Esophagus muscularis mucosa (tissue), 4 donors: ENCODE measurements at regions not wholly inside any gene's neighbourhood (a gene's known extent, or its start where the extent isn't known, plus 50 kb on each side); places are given as distances from the start of the nearest gene placed in this dataset.
A peak's percentile ranks its signal among the peaks of the same experiment; 100 is the strongest.
"Not testable (repeated sequence)": the region's sequence is repeated elsewhere in the genome, so short reads cannot be mapped to it uniquely, and the experiment has no call there.

Experiments
- DNase-seq: peaks from one replicate; pipeline ENCODE4 v3.0.0-alpha.2; 2017; ENCODE audit errors: extremely low spot score
- H3K27ac ChIP-seq, 4 donors: fragments of 200-600 bp; sonication (generic); replicated peaks in 1 of 4; 1 replicate in 3 of 4; 2 replicates in 1 of 4; pipeline ENCODE4 v1.5.1; 2016 to 2019; ENCODE audit warnings: mild to moderate bottlenecking in 1 of 4
- H3K27me3 ChIP-seq, 4 donors: fragments of 200-600 bp; sonication (generic); one replicate each; pipeline versions ENCODE4 v1.5.1 to v1.6.0; 2016 to 2019
- H3K36me3 ChIP-seq, 4 donors: fragments of 200-600 bp; sonication (generic); one replicate each; pipeline ENCODE4 v1.5.1; 2016 to 2019
- H3K4me1 ChIP-seq, 4 donors: fragments of 200-600 bp; sonication (generic); one replicate each; pipeline ENCODE4 v1.5.1; 2016 to 2019
- H3K4me3 ChIP-seq, 4 donors: fragments of 200-600 bp; sonication (generic); 1 replicate in 2 of 4; 2 replicates in 2 of 4; pipeline ENCODE4 v1.5.1; 2016 to 2019; ENCODE audit warnings: mild to moderate bottlenecking in 4 of 4, moderate library complexity in 1 of 4
- H3K9me3 ChIP-seq, 4 donors: fragments of 200-600 bp; sonication (generic); 1 replicate in 3 of 4; 2 replicates in 1 of 4; pipeline ENCODE4 v1.5.1; 2016 to 2019
- EP300 ChIP-seq: sonication (generic); formaldehyde crosslinking; IDR thresholded peaks from one replicate; pipeline ENCODE4 v1.6.1; 2017; ENCODE audit warnings: antibody characterized with exemption
- POLR2A ChIP-seq: fragments of 450-650 bp; IDR thresholded peaks from one replicate; pipeline ENCODE4 v1.6.1; 2017; ENCODE audit warnings: antibody characterized with exemption, moderate library complexity, mild to moderate bottlenecking, low read depth
- POLR2AphosphoS5 ChIP-seq, 2 donors: sonication (generic); formaldehyde crosslinking; IDR thresholded peaks; one replicate each; pipeline ENCODE4 v1.6.1; 2017; ENCODE audit warnings: antibody characterized with exemption in 2 of 2
- WGBS: methylation state at CpG from one replicate; pipeline ENCODE4 v1.1.5; 2018; 5-methylcytosine and 5-hydroxymethylcytosine counted together
- intact Hi-C: fragments of 100-400 bp; cut with DNase I; formaldehyde crosslinking; loops from one replicate; pipeline ENCODE4 v1.15.1; 2023
- TF ChIP-seq, protein P1 (sequence below), 3 experiments: fragments of 200-600 bp in 2 of 3; fragments of 450-650 bp in 1 of 3; sonication (generic) in 2 of 3; IDR thresholded peaks; one replicate each; pipeline ENCODE4 v1.5.1; 2017 to 2019; ENCODE audit warnings: antibody characterized with exemption in 3 of 3, mild to moderate bottlenecking in 2 of 3, moderate library complexity in 1 of 3

- Histone ChIP-seq H3K27me3 (no peaks in the 10 kb centered on the region), H3K4me1 (peaks cover 0 to 18% (median 8%) of the 10 kb centered on the region in 4 donors), H3K9me3 (no peaks in the 10 kb centered on the region), H3K27ac (no peak overlapping the region), H3K4me3 (no peak overlapping the region), H3K36me3 (no peaks in the 10 kb centered on the region)
- intact Hi-C loops = no loop called here
- no peak for TF ChIP-seq EP300
- TF ChIP-seq, protein P1, sequence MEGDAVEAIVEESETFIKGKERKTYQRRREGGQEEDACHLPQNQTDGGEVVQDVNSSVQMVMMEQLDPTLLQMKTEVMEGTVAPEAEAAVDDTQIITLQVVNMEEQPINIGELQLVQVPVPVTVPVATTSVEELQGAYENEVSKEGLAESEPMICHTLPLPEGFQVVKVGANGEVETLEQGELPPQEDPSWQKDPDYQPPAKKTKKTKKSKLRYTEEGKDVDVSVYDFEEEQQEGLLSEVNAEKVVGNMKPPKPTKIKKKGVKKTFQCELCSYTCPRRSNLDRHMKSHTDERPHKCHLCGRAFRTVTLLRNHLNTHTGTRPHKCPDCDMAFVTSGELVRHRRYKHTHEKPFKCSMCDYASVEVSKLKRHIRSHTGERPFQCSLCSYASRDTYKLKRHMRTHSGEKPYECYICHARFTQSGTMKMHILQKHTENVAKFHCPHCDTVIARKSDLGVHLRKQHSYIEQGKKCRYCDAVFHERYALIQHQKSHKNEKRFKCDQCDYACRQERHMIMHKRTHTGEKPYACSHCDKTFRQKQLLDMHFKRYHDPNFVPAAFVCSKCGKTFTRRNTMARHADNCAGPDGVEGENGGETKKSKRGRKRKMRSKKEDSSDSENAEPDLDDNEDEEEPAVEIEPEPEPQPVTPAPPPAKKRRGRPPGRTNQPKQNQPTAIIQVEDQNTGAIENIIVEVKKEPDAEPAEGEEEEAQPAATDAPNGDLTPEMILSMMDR (IDR thresholded peaks at IDR 0.05) = no peak
- TF ChIP-seq POLR2A = no peak
- TF ChIP-seq POLR2AphosphoS5 (IDR thresholded peaks at IDR 0.05) = no peak
- WGBS = 91% methylated on average over 2 of the region's 2 CpGs
- DNase-seq = no peak
These were observed 117.5 kb downstream of the PCDH18 start for GRCh38 chr4:137414802-137415201.

GRCh38 chr4:137408527-137409177 lies 123.6 kb downstream of the PCDH18 start:
- H3K27ac ChIP-seq = no peak overlapping the region
- H3K36me3 ChIP-seq = no peaks in the 10 kb centered on the region
- 80% methylated on average over 2 of the region's 2 CpGs for WGBS
- DNase-seq = no peak
- no peaks in the 10 kb centered on the region for H3K27me3 ChIP-seq
- no peak overlapping the region for H3K4me3 ChIP-seq
- no peaks in the 10 kb centered on the region for H3K4me1 ChIP-seq
- intact Hi-C loops = no loop called here
- TF ChIP-seq EP300 (no peak), POLR2AphosphoS5 (IDR thresholded peaks at IDR 0.05) (no peak), POLR2A (no peak)
- TF ChIP-seq, protein P1 (IDR thresholded peaks at IDR 0.05) = no peak
- no peaks in the 10 kb centered on the region for H3K9me3 ChIP-seq

GRCh38 chr4:137405833-137406232 lies 126.5 kb downstream of the PCDH18 start:
- 96% methylated on average over 9 of the region's 9 CpGs for WGBS
- H3K4me1 ChIP-seq, H3K27me3 ChIP-seq, H3K4me3 ChIP-seq, H3K36me3 ChIP-seq, H3K9me3 ChIP-seq, H3K27ac ChIP-seq, DNase-seq, intact Hi-C loops: not testable (repeated sequence)

GRCh38 chr4:137394018-137394417 lies 138.3 kb downstream of the PCDH18 start:
- H3K9me3 ChIP-seq = no peaks in the 10 kb centered on the region
- H3K27me3 ChIP-seq = no peaks in the 10 kb centered on the region
- intact Hi-C loops = no loop called here
- H3K4me3 ChIP-seq = no peak overlapping the region
- 48% methylated on average over 1 of the region's 1 CpG for WGBS
- no peak overlapping the region for H3K27ac ChIP-seq
- no peaks in the 10 kb centered on the region for H3K36me3 ChIP-seq
- H3K4me1 ChIP-seq = peaks cover 2 to 36% (median 22%) of the 10 kb centered on the region in 4 donors
- DNase-seq = no peak
- no peak for TF ChIP-seq POLR2A

GRCh38 chr4:137393044-137393443 lies 139.2 kb downstream of the PCDH18 start:
- no peaks in the 10 kb centered on the region for H3K36me3 ChIP-seq
- DNase-seq = no peak
- peaks cover 2 to 36% (median 22%) of the 10 kb centered on the region in 4 donors for H3K4me1 ChIP-seq
- H3K9me3 ChIP-seq = no peaks in the 10 kb centered on the region
- intact Hi-C loops = no loop called here
- peak overlapping the region in 1 of 4 donors; percentile 13 for H3K27ac ChIP-seq
- TF ChIP-seq, protein P1 (IDR thresholded peaks at IDR 0.05) = no peak
- TF ChIP-seq POLR2AphosphoS5 (IDR thresholded peaks at IDR 0.05) = no peak
- TF ChIP-seq EP300 = no peak
- no peak for TF ChIP-seq POLR2A
- no peak overlapping the region for H3K4me3 ChIP-seq
- no peaks in the 10 kb centered on the region for H3K27me3 ChIP-seq
- 42% methylated on average over 2 of the region's 2 CpGs for WGBS

GRCh38 chr4:137390707-137391106 lies 141.6 kb downstream of the PCDH18 start:
- no peak for TF ChIP-seq EP300
- TF ChIP-seq POLR2A = no peak
- TF ChIP-seq, protein P1 (IDR thresholded peaks at IDR 0.05) = no peak
- TF ChIP-seq POLR2AphosphoS5 (IDR thresholded peaks at IDR 0.05) = no peak

More at GRCh38 chr4:137390707-137391106, 141.6 kb downstream of the PCDH18 start:
- no peaks in the 10 kb centered on the region for H3K27me3 ChIP-seq
- no peak overlapping the region for H3K27ac ChIP-seq
- no peaks in the 10 kb centered on the region for H3K36me3 ChIP-seq
- H3K4me3 ChIP-seq = no peak overlapping the region
- H3K4me1 ChIP-seq = peaks cover 2 to 36% (median 22%) of the 10 kb centered on the region in 4 donors
- H3K9me3 ChIP-seq = no peaks in the 10 kb centered on the region
- intact Hi-C loops = no loop called here
- no peak for DNase-seq
